Stimulated activated CD8-positive, alpha-beta memory T cell treated with anti-CD3 and anti-CD28 coated beads, Interleukin-4, amount 100 ng/mL, for 1 hour (primary cell): ENCODE measurements at regions not wholly inside any gene's neighbourhood (a gene's known extent, or its start where the extent isn't known, plus 50 kb on each side); places are given as distances from the start of the nearest gene placed in this dataset.
"Not testable (repeated sequence)": the region's sequence is repeated elsewhere in the genome, so short reads cannot be mapped to it uniquely, and the experiment has no call there.

Experiments
- DNase-seq, 2 donors: peaks; one replicate each; pipeline ENCODE4 v3.0.0-alpha.2; 2020; ENCODE audit warnings: low read depth in 2 of 2, low spot score in 1 of 2

- no peak for DNase-seq
These were observed 426.7 kb upstream of the ARX start for GRCh38 chrX:25442499-25442898.

- DNase-seq, result no peak
These were observed 417.5 kb upstream of the ARX start for GRCh38 chrX:25433307-25433706.

GRCh38 chrX:25432396-25432795 is 416.6 kb upstream of the ARX start:
- no peak for DNase-seq

- DNase-seq, result no peak
These were observed 412.2 kb upstream of the ARX start for GRCh38 chrX:25427873-25428555.

GRCh38 chrX:25404163-25404562 is 388.4 kb upstream of the ARX start:
- not testable (repeated sequence) for DNase-seq

- no peak for DNase-seq
These were observed 373.5 kb upstream of the ARX start for GRCh38 chrX:25389266-25389665.

GRCh38 chrX:25383196-25383595 is 367.4 kb upstream of the ARX start:
- DNase-seq, result no peak

GRCh38 chrX:25356456-25356855 is 340.7 kb upstream of the ARX start:
- no peak for DNase-seq

GRCh38 chrX:25344161-25344936 is 328.6 kb upstream of the ARX start:
- no peak for DNase-seq

GRCh38 chrX:25343060-25343459 is 327.3 kb upstream of the ARX start:
- no peak for DNase-seq

- no peak for DNase-seq
These were observed 322.1 kb upstream of the ARX start for GRCh38 chrX:25337841-25338240.

- DNase-seq, result no peak
These were observed 285.2 kb upstream of the ARX start for GRCh38 chrX:25300994-25301393.

GRCh38 chrX:25296850-25297249 is 281.1 kb upstream of the ARX start:
- no peak for DNase-seq

GRCh38 chrX:25295466-25295865 is 279.7 kb upstream of the ARX start:
- DNase-seq, result no peak

- DNase-seq, result no peak
These were observed 274.4 kb upstream of the ARX start for GRCh38 chrX:25290132-25290531.

GRCh38 chrX:25288676-25289075 is 272.9 kb upstream of the ARX start:
- DNase-seq, result no peak

- no peak for DNase-seq
These were observed 271.8 kb upstream of the ARX start for GRCh38 chrX:25287521-25287920.

GRCh38 chrX:25285598-25285997 is 269.8 kb upstream of the ARX start:
- no peak for DNase-seq

- DNase-seq, result no peak
These were observed 263.7 kb upstream of the ARX start for GRCh38 chrX:25279510-25279909.

GRCh38 chrX:25278341-25278740 is 262.6 kb upstream of the ARX start:
- DNase-seq, result no peak

GRCh38 chrX:25277574-25277973 is 261.8 kb upstream of the ARX start:
- DNase-seq, result no peak

- DNase-seq, result no peak
These were observed 259.4 kb upstream of the ARX start for GRCh38 chrX:25275159-25275558.

- no peak for DNase-seq
These were observed 225.7 kb upstream of the ARX start for GRCh38 chrX:25241461-25241860.
